Fibroblast of lung (primary cell): ENCODE measurements at regions not wholly inside any gene's neighbourhood (a gene's known extent, or its start where the extent isn't known, plus 50 kb on each side); places are given as distances from the start of the nearest gene placed in this dataset.
"Not testable (repeated sequence)": the region's sequence is repeated elsewhere in the genome, so short reads cannot be mapped to it uniquely, and the experiment has no call there.

ENCODE experiments used
- DNase-seq, 2 donors: peaks; one replicate each; pipeline versions ENCODE4 v3.0.0 to v3.0.0-alpha.2; 2010; ENCODE audit warnings: low read depth in 2 of 2
- H2AFZ ChIP-seq: 2 replicates; pipeline ENCODE4 v1.5.1; 2012; ENCODE audit warnings: low read length, control low read depth, inconsistent platforms
- H3K27ac ChIP-seq: 2 replicates; pipeline ENCODE4 v1.5.1; 2011; ENCODE audit warnings: low read length, control low read depth; ENCODE audit not compliant: insufficient read depth
- H3K27me3 ChIP-seq: 2 replicates; pipeline ENCODE4 v1.5.1; 2011; ENCODE audit warnings: mild to moderate bottlenecking, low read length; ENCODE audit not compliant: control insufficient read depth, insufficient read depth
- H3K36me3 ChIP-seq: 2 replicates; pipeline ENCODE4 v1.5.1; 2011; ENCODE audit warnings: low read length; ENCODE audit not compliant: control insufficient read depth, insufficient read depth
- H3K4me1 ChIP-seq: 2 replicates; pipeline ENCODE4 v1.5.1; 2011; ENCODE audit warnings: low read length; ENCODE audit not compliant: control insufficient read depth, insufficient read depth; ENCODE audit errors: extremely low read depth
- H3K4me2 ChIP-seq: 2 replicates; pipeline ENCODE4 v1.5.1; 2011; ENCODE audit warnings: low read length, control low read depth; ENCODE audit not compliant: insufficient read depth; ENCODE audit errors: extremely low read depth
- H3K4me3 ChIP-seq, 4 experiments: fragments of 200-600 bp in 1 of 4; sonication (generic) in 1 of 4; replicated peaks in 1 of 4; 2 replicates each; pipeline ENCODE4 v1.5.1; 2011 to 2016; ENCODE audit warnings: low read length in 4 of 4, low read depth in 3 of 4, mild to moderate bottlenecking in 3 of 4, control low read depth in 2 of 4, inconsistent platforms in 1 of 4, mixed read lengths in 1 of 4; ENCODE audit not compliant: insufficient read depth in 1 of 4; ENCODE audit errors: control extremely low read depth in 1 of 4
- H3K79me2 ChIP-seq: 2 replicates; pipeline ENCODE4 v1.5.1; 2012; ENCODE audit warnings: mild to moderate bottlenecking, low read length, inconsistent platforms; ENCODE audit not compliant: control insufficient read depth, insufficient read depth
- H3K9ac ChIP-seq: 2 replicates; pipeline ENCODE4 v1.5.1; 2011; ENCODE audit warnings: mild to moderate bottlenecking, low read length, control low read depth; ENCODE audit not compliant: insufficient read depth
- H3K9me3 ChIP-seq: 2 replicates; pipeline ENCODE4 v1.5.1; 2012; ENCODE audit warnings: low read depth, low read length; ENCODE audit not compliant: control insufficient read depth, insufficient read depth
- H4K20me1 ChIP-seq: 2 replicates; pipeline ENCODE4 v1.5.1; 2011; ENCODE audit warnings: low read length; ENCODE audit not compliant: control insufficient read depth, insufficient read depth; ENCODE audit errors: extremely low read depth
- CTCF ChIP-seq, 2 donors: IDR thresholded peaks in 1 of 2; conservative IDR thresholded peaks in 1 of 2; 1 replicate in 1 of 2; 2 replicates in 1 of 2; pipeline ENCODE4 v1.5.1; 2011 to 2012; ENCODE audit warnings: low read length in 2 of 2, control low read depth in 1 of 2, inconsistent platforms in 1 of 2, low read depth in 1 of 2, mild to moderate bottlenecking in 1 of 2
- EZH2 ChIP-seq: IDR thresholded peaks from 2 replicates; pipeline ENCODE4 v1.5.1; 2012; ENCODE audit warnings: low read length, control low read depth, mild to moderate bottlenecking; ENCODE audit errors: missing control alignments

GRCh38 chr1:83142802-83143201 lies 856.1 kb downstream of the TTLL7 start:
- H3K36me3 ChIP-seq, H3K9ac ChIP-seq, H3K79me2 ChIP-seq, H4K20me1 ChIP-seq, H3K9me3 ChIP-seq, DNase-seq, H3K4me2 ChIP-seq, H3K27ac ChIP-seq, H3K27me3 ChIP-seq, H3K4me3 ChIP-seq, H2AFZ ChIP-seq, H3K4me1 ChIP-seq: not testable (repeated sequence)

- not testable (repeated sequence) for H3K9ac ChIP-seq, DNase-seq, H3K4me1 ChIP-seq, H3K4me3 ChIP-seq, H3K4me2 ChIP-seq, H3K36me3 ChIP-seq, H3K27ac ChIP-seq, H4K20me1 ChIP-seq, H3K9me3 ChIP-seq, H3K79me2 ChIP-seq, H2AFZ ChIP-seq, H3K27me3 ChIP-seq
Measured at GRCh38 chr1:83135524-83136157, 863.3 kb downstream of the TTLL7 start.

GRCh38 chr1:83134322-83135014 lies 864.5 kb downstream of the TTLL7 start:
- not testable (repeated sequence) for H3K9me3 ChIP-seq, H3K4me2 ChIP-seq, H3K27me3 ChIP-seq, H3K27ac ChIP-seq, H3K4me1 ChIP-seq, H2AFZ ChIP-seq, H3K4me3 ChIP-seq, H4K20me1 ChIP-seq, H3K9ac ChIP-seq, DNase-seq, H3K79me2 ChIP-seq, H3K36me3 ChIP-seq

- H3K27me3 ChIP-seq, result no peaks in the 10 kb centered on the region
- H3K4me1 ChIP-seq, result no peaks in the 10 kb centered on the region
- no peak overlapping the region for H3K27ac ChIP-seq
- no peaks in the 10 kb centered on the region for H3K79me2 ChIP-seq
- H3K4me3 ChIP-seq, result no peak overlapping the region
- no peak overlapping the region for H3K4me2 ChIP-seq
- H3K36me3 ChIP-seq, result no peaks in the 10 kb centered on the region
- no peak overlapping the region for H2AFZ ChIP-seq
- H3K9ac ChIP-seq, result no peak overlapping the region
- no peaks in the 10 kb centered on the region for H4K20me1 ChIP-seq
- no peak for DNase-seq
- no peaks in the 10 kb centered on the region for H3K9me3 ChIP-seq
- TF ChIP-seq EZH2 (no peak), CTCF (conservative IDR thresholded peaks at IDR 0.05 in 1 of 2, IDR thresholded peaks at IDR 0.05 in 1 of 2; ENCODE audit: low read depth in 1 of 2, low read length in 2 of 2) (no peak)
Measured at GRCh38 chr1:83131692-83131955, 867.3 kb downstream of the TTLL7 start.
